ENCODE measurements at regions not wholly inside any gene's neighbourhood (a gene's known extent, or its start where the extent isn't known, plus 50 kb on each side); places are given as distances from the start of the nearest gene placed in this dataset.

DNA sequence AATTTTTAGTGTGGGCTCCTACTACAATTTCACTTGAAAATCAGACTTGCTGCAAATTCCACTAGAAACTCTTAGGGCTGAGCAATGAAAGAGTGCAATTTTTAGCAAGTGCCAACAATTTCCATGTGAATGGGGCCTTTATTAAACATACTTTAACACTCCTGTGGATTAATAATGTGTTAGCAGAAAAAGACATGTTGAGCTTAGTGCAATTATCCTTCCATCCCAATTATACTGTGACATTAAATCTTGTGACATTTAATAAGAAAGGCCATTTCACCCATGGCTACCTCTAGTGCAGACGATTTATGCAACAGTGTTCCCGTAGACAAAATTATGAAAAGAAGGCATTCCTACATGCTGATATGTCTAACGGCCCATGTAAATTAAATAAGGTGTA, 639.7 kb downstream of the STK39 start:
- Histone ChIP-seq H3K9me3 (ENCODE audit: control insufficient read depth, insufficient read depth, low read length) (no peaks in the 10 kb centered on the region), H3K36me3 (ENCODE audit: control insufficient read depth, insufficient read depth, low read length) (no peaks in the 10 kb centered on the region), H3K27me3 (ENCODE audit: control insufficient read depth, insufficient read depth, low read length) (no peaks in the 10 kb centered on the region), H3K4me1 (ENCODE audit: control insufficient read depth, insufficient read depth, low read length) (no peaks in the 10 kb centered on the region), H3K4me3 (ENCODE audit: low read depth, low read length) (no peak overlapping the region), H3K27ac (ENCODE audit: low read depth, low read length) (no peak overlapping the region)
- DNase-seq (ENCODE audit: low read depth in 4 of 6, low spot score in 6 of 6), result peak in 1 of 6 donors; percentile 81
- no CpG with 5 or more reads among the region's 3 CpGs for WGBS (ENCODE audit: insufficient coverage)

DNA sequence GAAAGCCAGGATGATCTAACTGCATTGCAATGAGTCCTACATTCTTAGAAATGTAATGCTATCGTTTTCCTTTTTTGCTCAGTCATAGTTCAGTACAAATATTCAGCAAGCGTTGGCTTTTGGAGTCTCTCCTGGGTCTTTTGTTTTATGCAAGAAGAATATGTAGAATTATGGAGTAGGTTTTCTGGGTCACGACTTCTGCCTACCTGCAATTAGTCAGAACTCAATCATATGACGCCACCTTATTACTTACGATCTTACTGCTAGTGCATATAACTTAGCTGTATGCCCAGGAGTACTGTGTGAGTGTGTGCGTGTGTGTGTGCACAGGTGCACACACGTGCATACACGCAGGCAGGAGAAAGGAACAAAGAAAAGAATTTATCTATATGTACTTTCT, 640.2 kb downstream of the STK39 start:
- no peak for DNase-seq (ENCODE audit: low read depth in 4 of 6, low spot score in 6 of 6)
- no peaks in the 10 kb centered on the region for H3K36me3 ChIP-seq (ENCODE audit: control insufficient read depth, insufficient read depth, low read length)
- H3K9me3 ChIP-seq (ENCODE audit: control insufficient read depth, insufficient read depth, low read length), result no peaks in the 10 kb centered on the region
- H3K27me3 ChIP-seq (ENCODE audit: control insufficient read depth, insufficient read depth, low read length), result no peaks in the 10 kb centered on the region
- no peak overlapping the region for H3K27ac ChIP-seq (ENCODE audit: low read depth, low read length)
- H3K4me1 ChIP-seq (ENCODE audit: control insufficient read depth, insufficient read depth, low read length), result no peaks in the 10 kb centered on the region
- WGBS (ENCODE audit: insufficient coverage), result no CpG with 5 or more reads among the region's 8 CpGs
- no peak overlapping the region for H3K4me3 ChIP-seq (ENCODE audit: low read depth, low read length)

GRCh38 chr2:167602122-167602521, 645.3 kb downstream of the STK39 start:
- no CpG with 5 or more reads among the region's 1 CpG for WGBS (ENCODE audit: insufficient coverage)
- H3K27me3 ChIP-seq (ENCODE audit: control insufficient read depth, insufficient read depth, low read length), result no peaks in the 10 kb centered on the region
- DNase-seq (ENCODE audit: low read depth in 4 of 6, low spot score in 6 of 6), result no peak
- H3K27ac ChIP-seq (ENCODE audit: low read depth, low read length), result no peak overlapping the region
- H3K36me3 ChIP-seq (ENCODE audit: control insufficient read depth, insufficient read depth, low read length), result no peaks in the 10 kb centered on the region
- H3K4me1 ChIP-seq (ENCODE audit: control insufficient read depth, insufficient read depth, low read length), result no peaks in the 10 kb centered on the region
- no peak overlapping the region for H3K4me3 ChIP-seq (ENCODE audit: low read depth, low read length)
- peaks cover 2% of the 10 kb centered on the region for H3K9me3 ChIP-seq (ENCODE audit: control insufficient read depth, insufficient read depth, low read length)

GRCh38 chr2:167599219-167599618, 648.2 kb downstream of the STK39 start:
- Histone ChIP-seq H3K27ac (ENCODE audit: low read depth, low read length) (no peak overlapping the region), H3K9me3 (ENCODE audit: control insufficient read depth, insufficient read depth, low read length) (peaks cover 2% of the 10 kb centered on the region), H3K36me3 (ENCODE audit: control insufficient read depth, insufficient read depth, low read length) (no peaks in the 10 kb centered on the region), H3K27me3 (ENCODE audit: control insufficient read depth, insufficient read depth, low read length) (no peaks in the 10 kb centered on the region), H3K4me1 (ENCODE audit: control insufficient read depth, insufficient read depth, low read length) (no peaks in the 10 kb centered on the region), H3K4me3 (ENCODE audit: low read depth, low read length) (no peak overlapping the region)
- no peak for DNase-seq (ENCODE audit: low read depth in 4 of 6, low spot score in 6 of 6)
- WGBS (ENCODE audit: insufficient coverage), result no CpG with 5 or more reads among the region's 1 CpG

DNA sequence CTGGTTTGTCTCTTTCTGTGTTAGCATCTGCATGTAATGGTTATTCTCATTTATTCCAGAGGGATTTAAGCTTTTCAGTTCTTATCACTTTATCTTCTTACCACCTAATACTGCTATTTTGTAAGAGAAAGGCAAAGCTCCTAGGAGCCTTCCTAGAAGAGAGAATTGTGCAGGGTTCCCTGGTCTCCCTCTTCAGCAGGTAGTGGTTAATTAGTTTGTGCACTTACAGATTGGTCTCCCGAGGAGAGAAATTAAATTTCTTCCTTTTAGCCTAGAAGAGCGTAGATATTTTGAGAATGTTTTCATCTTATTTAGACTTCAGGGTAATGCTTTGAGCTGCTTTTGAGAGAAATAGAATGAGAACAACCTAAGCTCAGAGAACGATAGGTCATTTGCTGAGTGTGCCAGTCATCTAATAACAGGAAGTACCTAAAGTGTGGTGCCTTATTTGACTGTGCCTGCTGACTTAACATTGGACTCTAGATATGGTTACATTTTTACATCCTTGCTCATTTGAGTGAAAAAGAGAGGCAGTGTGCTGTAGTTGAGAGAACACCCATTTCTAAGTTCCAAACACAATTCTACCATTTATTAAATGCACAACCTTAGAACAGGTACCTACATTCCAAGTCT, 651.4 kb downstream of the STK39 start:
- Histone ChIP-seq H3K27me3 (ENCODE audit: control insufficient read depth, insufficient read depth, low read length) (no peaks in the 10 kb centered on the region), H3K27ac (ENCODE audit: low read depth, low read length) (no peak overlapping the region), H3K4me1 (ENCODE audit: control insufficient read depth, insufficient read depth, low read length) (no peaks in the 10 kb centered on the region), H3K36me3 (ENCODE audit: control insufficient read depth, insufficient read depth, low read length) (no peaks in the 10 kb centered on the region), H3K4me3 (ENCODE audit: low read depth, low read length) (no peak overlapping the region), H3K9me3 (ENCODE audit: control insufficient read depth, insufficient read depth, low read length) (no peaks in the 10 kb centered on the region)
- peak in 1 of 6 donors; percentile 48 for DNase-seq (ENCODE audit: low read depth in 4 of 6, low spot score in 6 of 6)
- no CpG with 5 or more reads among the region's 3 CpGs for WGBS (ENCODE audit: insufficient coverage)

GRCh38 chr2:167595021-167595420, 652.4 kb downstream of the STK39 start:
- Histone ChIP-seq H3K27ac (ENCODE audit: low read depth, low read length) (no peak overlapping the region), H3K27me3 (ENCODE audit: control insufficient read depth, insufficient read depth, low read length) (no peaks in the 10 kb centered on the region), H3K36me3 (ENCODE audit: control insufficient read depth, insufficient read depth, low read length) (no peaks in the 10 kb centered on the region), H3K4me3 (ENCODE audit: low read depth, low read length) (no peak overlapping the region), H3K4me1 (ENCODE audit: control insufficient read depth, insufficient read depth, low read length) (no peaks in the 10 kb centered on the region), H3K9me3 (ENCODE audit: control insufficient read depth, insufficient read depth, low read length) (no peaks in the 10 kb centered on the region)
- no peak for DNase-seq (ENCODE audit: low read depth in 4 of 6, low spot score in 6 of 6)
- 88% methylated on average over 2 of the region's 3 CpGs for WGBS (ENCODE audit: insufficient coverage)

DNA sequence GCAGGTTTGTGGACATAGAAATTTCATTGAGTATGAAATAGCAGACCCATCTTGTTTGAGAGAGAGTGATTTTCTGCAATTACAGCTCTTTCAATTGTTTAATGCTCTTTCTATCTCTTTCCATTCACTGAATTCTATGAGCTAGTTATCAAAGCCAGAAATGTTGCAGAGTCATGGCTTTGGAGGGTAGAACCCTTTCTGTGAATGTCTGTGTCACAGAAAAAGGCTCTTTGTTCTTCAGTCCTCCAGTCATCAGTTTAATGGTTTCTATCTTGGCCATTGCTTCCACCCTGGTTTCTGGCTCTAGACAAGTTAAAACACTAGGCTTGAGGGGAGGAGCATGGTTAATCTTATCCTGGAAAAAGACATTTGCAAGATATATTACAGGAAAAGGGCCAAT, 655.0 kb downstream of the STK39 start:
- H3K4me3 ChIP-seq (ENCODE audit: low read depth, low read length), result no peak overlapping the region
- H3K27me3 ChIP-seq (ENCODE audit: control insufficient read depth, insufficient read depth, low read length), result no peaks in the 10 kb centered on the region
- DNase-seq (ENCODE audit: low read depth in 4 of 6, low spot score in 6 of 6), result peak in 1 of 6 donors; percentile 31
- no peaks in the 10 kb centered on the region for H3K4me1 ChIP-seq (ENCODE audit: control insufficient read depth, insufficient read depth, low read length)
- H3K27ac ChIP-seq (ENCODE audit: low read depth, low read length), result no peak overlapping the region
- H3K36me3 ChIP-seq (ENCODE audit: control insufficient read depth, insufficient read depth, low read length), result no peaks in the 10 kb centered on the region
- H3K9me3 ChIP-seq (ENCODE audit: control insufficient read depth, insufficient read depth, low read length), result no peaks in the 10 kb centered on the region

DNA sequence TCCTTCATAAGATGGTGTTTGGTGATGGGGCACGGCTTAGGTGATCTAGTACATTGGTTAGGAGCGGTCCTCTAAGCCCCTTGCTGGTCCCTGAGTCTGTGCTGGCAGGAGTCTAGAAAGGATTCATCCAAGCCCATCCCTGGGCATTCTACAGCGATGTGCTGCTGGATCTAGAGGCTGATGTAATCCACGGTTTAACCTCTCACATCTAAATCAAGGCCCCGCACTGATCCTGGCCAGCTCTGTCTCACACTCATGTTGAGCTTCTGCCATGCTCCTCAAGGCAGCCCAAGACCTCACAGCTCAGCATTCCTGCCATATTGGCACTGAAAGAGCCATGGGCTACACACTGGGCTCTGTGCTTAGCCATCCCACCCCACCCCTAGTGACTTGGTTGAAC, 664.8 kb downstream of the STK39 start:
- Histone ChIP-seq H3K27ac (ENCODE audit: low read depth, low read length) (no peak overlapping the region), H3K4me3 (ENCODE audit: low read depth, low read length) (no peak overlapping the region), H3K27me3 (ENCODE audit: control insufficient read depth, insufficient read depth, low read length) (no peaks in the 10 kb centered on the region), H3K9me3 (ENCODE audit: control insufficient read depth, insufficient read depth, low read length) (no peaks in the 10 kb centered on the region), H3K4me1 (ENCODE audit: control insufficient read depth, insufficient read depth, low read length) (peaks cover 4% of the 10 kb centered on the region), H3K36me3 (ENCODE audit: control insufficient read depth, insufficient read depth, low read length) (no peaks in the 10 kb centered on the region)
- WGBS (ENCODE audit: insufficient coverage), result 91% methylated on average over 5 of the region's 5 CpGs
- DNase-seq (ENCODE audit: low read depth in 4 of 6, low spot score in 6 of 6), result peak in 1 of 6 donors; percentile 17

DNA sequence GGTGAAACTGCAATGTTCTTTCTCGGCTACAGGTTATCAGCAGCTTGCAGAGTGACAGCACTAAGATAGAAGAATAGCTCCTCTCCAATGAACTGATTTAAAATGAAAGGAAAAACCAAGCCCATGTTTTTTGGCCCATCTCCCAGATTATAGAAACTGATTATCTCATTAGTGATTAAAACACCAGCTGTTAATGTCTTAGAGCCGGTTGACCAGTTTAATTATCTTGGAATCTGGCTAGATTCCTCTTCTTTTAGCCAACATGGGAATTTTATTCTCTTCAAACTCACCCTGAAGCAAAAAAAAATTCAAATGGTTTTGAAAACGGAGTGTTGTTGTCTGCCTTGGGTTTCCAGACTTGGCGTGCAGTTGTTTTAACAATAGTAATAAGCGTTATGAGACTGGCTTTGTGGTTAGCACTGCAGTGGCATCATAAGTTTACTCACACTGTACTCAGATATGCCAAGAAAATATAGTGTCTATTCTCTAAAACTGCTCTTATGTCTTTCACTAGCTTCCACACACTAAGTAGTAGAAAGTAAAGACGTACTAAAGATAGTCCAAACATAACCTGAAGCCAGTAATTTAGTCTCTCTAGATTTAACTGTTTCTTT, 665.3 kb downstream of the STK39 start:
- no peaks in the 10 kb centered on the region for H3K9me3 ChIP-seq (ENCODE audit: control insufficient read depth, insufficient read depth, low read length)
- H3K27ac ChIP-seq (ENCODE audit: low read depth, low read length), result no peak overlapping the region
- no peaks in the 10 kb centered on the region for H3K27me3 ChIP-seq (ENCODE audit: control insufficient read depth, insufficient read depth, low read length)
- no CpG with 5 or more reads among the region's 6 CpGs for WGBS (ENCODE audit: insufficient coverage)
- peak in 3 of 6 donors; percentile 5 to 81 (median 78) for DNase-seq (ENCODE audit: low read depth in 4 of 6, low spot score in 6 of 6)
- no peak overlapping the region for H3K4me3 ChIP-seq (ENCODE audit: low read depth, low read length)
- no peaks in the 10 kb centered on the region for H3K36me3 ChIP-seq (ENCODE audit: control insufficient read depth, insufficient read depth, low read length)
- peaks cover 4% of the 10 kb centered on the region for H3K4me1 ChIP-seq (ENCODE audit: control insufficient read depth, insufficient read depth, low read length)

- H3K4me1 ChIP-seq (ENCODE audit: control insufficient read depth, insufficient read depth, low read length), result peaks cover 4% of the 10 kb centered on the region
- no peaks in the 10 kb centered on the region for H3K27me3 ChIP-seq (ENCODE audit: control insufficient read depth, insufficient read depth, low read length)
- no peak for DNase-seq (ENCODE audit: low read depth in 4 of 6, low spot score in 6 of 6)
- H3K9me3 ChIP-seq (ENCODE audit: control insufficient read depth, insufficient read depth, low read length), result no peaks in the 10 kb centered on the region
- H3K27ac ChIP-seq (ENCODE audit: low read depth, low read length), result no peak overlapping the region
- no CpG with 5 or more reads among the region's 2 CpGs for WGBS (ENCODE audit: insufficient coverage)
- H3K36me3 ChIP-seq (ENCODE audit: control insufficient read depth, insufficient read depth, low read length), result no peaks in the 10 kb centered on the region
- H3K4me3 ChIP-seq (ENCODE audit: low read depth, low read length), result no peak overlapping the region
These were observed 667.6 kb downstream of the STK39 start for GRCh38 chr2:167579826-167580225.

All from spinal cord (tissue), 9 donors.